Ishikawa (cell line): ENCODE measurements at regions not wholly inside any gene's neighbourhood (a gene's known extent, or its start where the extent isn't known, plus 50 kb on each side); places are given as distances from the start of the nearest gene placed in this dataset.

ENCODE experiments used
- TEAD4 ChIP-seq: IDR thresholded peaks from 2 replicates; pipeline ENCODE4 v1.6.1; 2012
- ZBTB7A ChIP-seq: IDR thresholded peaks from 2 replicates; pipeline ENCODE4 v1.6.1; 2012; ENCODE audit warnings: low read depth
- TF ChIP-seq, protein P1 (sequence below): IDR thresholded peaks from 2 replicates; pipeline ENCODE4 v1.6.1; 2012

DNA sequence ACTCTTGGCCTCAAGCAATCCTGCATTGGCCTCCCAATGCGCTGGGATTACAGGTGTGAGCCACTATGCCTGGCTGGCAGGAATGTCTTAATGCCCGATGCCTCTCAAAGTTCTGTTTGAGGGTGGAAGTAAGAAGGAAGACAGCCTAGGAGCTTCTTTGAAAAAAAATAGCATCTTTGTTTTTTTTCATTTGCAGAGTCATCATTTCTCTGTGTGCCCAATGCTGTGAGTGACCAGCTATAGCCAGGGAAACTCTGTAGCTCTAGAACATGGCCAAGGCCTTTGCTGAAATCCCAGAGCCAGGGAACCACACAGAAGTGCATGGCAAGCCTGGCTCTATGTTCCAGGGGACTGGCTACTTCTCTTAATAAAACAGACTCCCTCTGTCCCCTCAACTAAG, 260.0 kb downstream of the C1D start:
- TF ChIP-seq, protein P1, sequence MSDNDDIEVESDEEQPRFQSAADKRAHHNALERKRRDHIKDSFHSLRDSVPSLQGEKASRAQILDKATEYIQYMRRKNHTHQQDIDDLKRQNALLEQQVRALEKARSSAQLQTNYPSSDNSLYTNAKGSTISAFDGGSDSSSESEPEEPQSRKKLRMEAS = no peak
- TF ChIP-seq TEAD4 = no peak
- TF ChIP-seq ZBTB7A = no peak
